Stomach smooth muscle (tissue), 2 donors: ENCODE measurements at regions not wholly inside any gene's neighbourhood (a gene's known extent, or its start where the extent isn't known, plus 50 kb on each side); places are given as distances from the start of the nearest gene placed in this dataset.

Source experiments
- H3K27ac ChIP-seq: one replicate; pipeline ENCODE4 v1.7.0; 2013; ENCODE audit warnings: mild to moderate bottlenecking, low read length, inconsistent platforms
- H3K27me3 ChIP-seq, 2 donors: one replicate each; pipeline ENCODE4 v1.7.0; 2013; ENCODE audit warnings: low read length in 2 of 2; ENCODE audit not compliant: insufficient read depth in 2 of 2, control insufficient read depth in 1 of 2
- H3K36me3 ChIP-seq, 2 donors: one replicate each; pipeline ENCODE4 v1.7.0; 2013; ENCODE audit warnings: low read length in 2 of 2; ENCODE audit not compliant: control insufficient read depth in 2 of 2, insufficient read depth in 2 of 2
- H3K4me1 ChIP-seq: one replicate; pipeline ENCODE4 v1.7.0; 2013; ENCODE audit warnings: low read length; ENCODE audit not compliant: control insufficient read depth, insufficient read depth
- H3K4me3 ChIP-seq, 2 donors: one replicate each; pipeline ENCODE4 v1.7.0; 2013; ENCODE audit warnings: low read length in 2 of 2
- H3K9ac ChIP-seq, 2 donors: one replicate each; pipeline ENCODE4 v1.7.0; 2013; ENCODE audit warnings: low read length in 2 of 2, mild to moderate bottlenecking in 1 of 2
- H3K9me3 ChIP-seq, 2 donors: one replicate each; pipeline ENCODE4 v1.7.0; 2013; ENCODE audit warnings: low read length in 2 of 2; ENCODE audit not compliant: control insufficient read depth in 2 of 2
- donor health status: healthy.
- donor health status: Pancreatic carcinoma.

GRCh38 chr1:5575396-5575940 lies 416.8 kb downstream of the NPHP4 start:
- no peaks in the 10 kb centered on the region for H3K36me3 ChIP-seq
- no peaks in the 10 kb centered on the region for H3K4me1 ChIP-seq
- H3K27ac ChIP-seq: no peak overlapping the region
- no peak overlapping the region for H3K4me3 ChIP-seq
- no peak overlapping the region for H3K9ac ChIP-seq
- H3K9me3 ChIP-seq: peaks cover 0 to 3% of the 10 kb centered on the region in 2 donors
- no peaks in the 10 kb centered on the region for H3K27me3 ChIP-seq

GRCh38 chr1:5574641-5575040 lies 417.6 kb downstream of the NPHP4 start:
- Histone ChIP-seq H3K27me3 (no peaks in the 10 kb centered on the region), H3K27ac (no peak overlapping the region), H3K4me1 (no peaks in the 10 kb centered on the region), H3K36me3 (no peaks in the 10 kb centered on the region), H3K9me3 (no peaks in the 10 kb centered on the region), H3K9ac (no peak overlapping the region), H3K4me3 (no peak overlapping the region)

- no peaks in the 10 kb centered on the region for H3K27me3 ChIP-seq
- no peaks in the 10 kb centered on the region for H3K36me3 ChIP-seq
- no peaks in the 10 kb centered on the region for H3K9me3 ChIP-seq
- no peak overlapping the region for H3K4me3 ChIP-seq
- no peaks in the 10 kb centered on the region for H3K4me1 ChIP-seq
- H3K9ac ChIP-seq: no peak overlapping the region
- H3K27ac ChIP-seq: no peak overlapping the region
Observed at GRCh38 chr1:5572794-5573193, 419.4 kb downstream of the NPHP4 start.

- no peaks in the 10 kb centered on the region for H3K27me3 ChIP-seq
- H3K36me3 ChIP-seq: no peaks in the 10 kb centered on the region
- no peaks in the 10 kb centered on the region for H3K9me3 ChIP-seq
- no peaks in the 10 kb centered on the region for H3K4me1 ChIP-seq
- H3K27ac ChIP-seq: no peak overlapping the region
- H3K4me3 ChIP-seq: no peak overlapping the region
- no peak overlapping the region for H3K9ac ChIP-seq
Observed at GRCh38 chr1:5571861-5572401, 420.3 kb downstream of the NPHP4 start.

- no peaks in the 10 kb centered on the region for H3K4me1 ChIP-seq
- no peaks in the 10 kb centered on the region for H3K27me3 ChIP-seq
- H3K27ac ChIP-seq: no peak overlapping the region
- no peaks in the 10 kb centered on the region for H3K9me3 ChIP-seq
- H3K36me3 ChIP-seq: no peaks in the 10 kb centered on the region
- no peak overlapping the region for H3K4me3 ChIP-seq
- H3K9ac ChIP-seq: no peak overlapping the region
Observed at GRCh38 chr1:5571438-5571837, 420.8 kb downstream of the NPHP4 start.

- Histone ChIP-seq H3K9ac (no peak overlapping the region), H3K9me3 (no peaks in the 10 kb centered on the region), H3K27ac (no peak overlapping the region), H3K4me1 (no peaks in the 10 kb centered on the region), H3K27me3 (no peaks in the 10 kb centered on the region), H3K4me3 (no peak overlapping the region), H3K36me3 (no peaks in the 10 kb centered on the region)
Observed at GRCh38 chr1:5570931-5571330, 421.3 kb downstream of the NPHP4 start.

- Histone ChIP-seq H3K9me3 (no peaks in the 10 kb centered on the region), H3K9ac (no peak overlapping the region), H3K27me3 (peaks cover 0 to 7% of the 10 kb centered on the region in 2 donors), H3K4me1 (no peaks in the 10 kb centered on the region), H3K36me3 (no peaks in the 10 kb centered on the region), H3K27ac (no peak overlapping the region), H3K4me3 (no peak overlapping the region)
Observed at GRCh38 chr1:5568321-5568720, 423.9 kb downstream of the NPHP4 start.

GRCh38 chr1:5567839-5568238 lies 424.4 kb downstream of the NPHP4 start:
- no peak overlapping the region for H3K9ac ChIP-seq
- H3K9me3 ChIP-seq: no peaks in the 10 kb centered on the region
- H3K36me3 ChIP-seq: no peaks in the 10 kb centered on the region
- no peak overlapping the region for H3K4me3 ChIP-seq
- H3K27ac ChIP-seq: no peak overlapping the region
- H3K27me3 ChIP-seq: peaks cover 0 to 7% of the 10 kb centered on the region in 2 donors
- H3K4me1 ChIP-seq: no peaks in the 10 kb centered on the region

GRCh38 chr1:5566924-5567323 lies 425.3 kb downstream of the NPHP4 start:
- no peak overlapping the region for H3K27ac ChIP-seq
- peaks cover 0 to 7% of the 10 kb centered on the region in 2 donors for H3K27me3 ChIP-seq
- no peaks in the 10 kb centered on the region for H3K36me3 ChIP-seq
- no peak overlapping the region for H3K4me3 ChIP-seq
- H3K9me3 ChIP-seq: no peaks in the 10 kb centered on the region
- H3K9ac ChIP-seq: no peak overlapping the region
- H3K4me1 ChIP-seq: no peaks in the 10 kb centered on the region

- H3K27me3 ChIP-seq: peaks cover 0 to 7% of the 10 kb centered on the region in 2 donors
- H3K9ac ChIP-seq: no peak overlapping the region
- no peak overlapping the region for H3K4me3 ChIP-seq
- peaks cover 0 to 4% of the 10 kb centered on the region in 2 donors for H3K9me3 ChIP-seq
- H3K4me1 ChIP-seq: no peaks in the 10 kb centered on the region
- no peaks in the 10 kb centered on the region for H3K36me3 ChIP-seq
- H3K27ac ChIP-seq: no peak overlapping the region
Observed at GRCh38 chr1:5565281-5566125, 426.7 kb downstream of the NPHP4 start.
